Bronchial epithelial cell (primary cell): ENCODE measurements at regions not wholly inside any gene's neighbourhood (a gene's known extent, or its start where the extent isn't known, plus 50 kb on each side); places are given as distances from the start of the nearest gene placed in this dataset.

ENCODE experiments used
- DNase-seq: peaks from one replicate; pipeline ENCODE4 v3.0.0-alpha.2; 2010; ENCODE audit warnings: low read depth
- FAIRE-seq: peaks from 2 replicates; lab custom pipeline; 2011; peaks lifted over from hg19 to GRCh38; lab: Jason Lieb, UNC
- H3K27me3 ChIP-seq: 2 replicates; pipeline ENCODE4 v1.5.1; 2011; ENCODE audit warnings: low read length; ENCODE audit not compliant: control insufficient read depth, insufficient read depth
- H3K36me3 ChIP-seq: 2 replicates; pipeline ENCODE4 v1.5.1; 2011; ENCODE audit warnings: low read length; ENCODE audit not compliant: control insufficient read depth, insufficient read depth
- H3K4me3 ChIP-seq: 2 replicates; pipeline ENCODE4 v1.5.1; 2011; ENCODE audit warnings: mild to moderate bottlenecking, low read depth, low read length, control low read depth
- TF ChIP-seq, protein P1 (sequence below): IDR thresholded peaks from 2 replicates; pipeline ENCODE4 v1.5.1; 2011; ENCODE audit warnings: mild to moderate bottlenecking, moderate library complexity, low read length, control low read depth, inconsistent platforms; ENCODE audit not compliant: insufficient read depth, severe bottlenecking

DNA sequence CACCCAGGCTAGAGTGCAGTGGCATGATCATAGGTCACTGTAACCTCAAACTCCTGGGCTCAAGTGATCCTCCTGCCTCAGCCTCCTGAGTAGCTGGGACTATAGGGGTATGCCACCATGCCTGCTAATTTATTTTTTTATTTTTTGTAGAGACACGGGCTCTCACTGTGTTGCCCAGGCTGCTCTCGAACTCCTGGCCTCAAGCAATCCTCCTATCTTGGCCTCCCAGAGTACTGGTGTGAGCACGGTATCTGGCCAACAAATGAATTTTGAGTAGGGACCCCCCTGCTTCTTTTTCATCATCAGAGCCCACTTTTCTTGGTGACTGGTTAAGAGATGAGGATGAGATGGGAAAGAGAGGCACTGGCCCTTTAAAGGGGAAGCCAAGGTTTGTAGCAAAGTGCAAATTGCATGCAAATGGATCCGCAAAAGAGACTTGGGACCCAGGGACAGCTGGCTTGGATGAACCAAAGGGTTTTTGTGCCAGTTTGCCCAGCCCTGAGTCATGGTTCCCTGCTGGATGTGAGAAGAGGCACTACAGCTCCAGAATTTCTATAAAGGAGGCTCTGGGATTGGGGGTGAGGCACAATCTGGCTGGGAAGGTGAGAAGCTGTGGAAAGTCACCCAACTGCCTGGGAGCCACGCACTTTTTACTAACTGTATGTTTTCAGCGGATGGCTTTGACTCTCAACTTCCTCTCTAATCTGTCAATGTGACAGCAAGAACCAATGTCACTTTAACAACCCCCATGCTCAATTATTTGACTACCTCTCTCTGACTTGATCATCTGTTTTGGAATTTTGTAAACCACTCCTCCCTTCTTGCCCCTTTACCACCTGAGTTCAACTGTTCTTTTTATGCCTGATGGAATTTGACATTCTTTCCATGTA, 58.7 kb upstream of the RNF24 start:
- H3K27me3 ChIP-seq, result peaks cover 3% of the 10 kb centered on the region
- no peak for FAIRE-seq
- no peaks in the 10 kb centered on the region for H3K36me3 ChIP-seq
- TF ChIP-seq, protein P1, sequence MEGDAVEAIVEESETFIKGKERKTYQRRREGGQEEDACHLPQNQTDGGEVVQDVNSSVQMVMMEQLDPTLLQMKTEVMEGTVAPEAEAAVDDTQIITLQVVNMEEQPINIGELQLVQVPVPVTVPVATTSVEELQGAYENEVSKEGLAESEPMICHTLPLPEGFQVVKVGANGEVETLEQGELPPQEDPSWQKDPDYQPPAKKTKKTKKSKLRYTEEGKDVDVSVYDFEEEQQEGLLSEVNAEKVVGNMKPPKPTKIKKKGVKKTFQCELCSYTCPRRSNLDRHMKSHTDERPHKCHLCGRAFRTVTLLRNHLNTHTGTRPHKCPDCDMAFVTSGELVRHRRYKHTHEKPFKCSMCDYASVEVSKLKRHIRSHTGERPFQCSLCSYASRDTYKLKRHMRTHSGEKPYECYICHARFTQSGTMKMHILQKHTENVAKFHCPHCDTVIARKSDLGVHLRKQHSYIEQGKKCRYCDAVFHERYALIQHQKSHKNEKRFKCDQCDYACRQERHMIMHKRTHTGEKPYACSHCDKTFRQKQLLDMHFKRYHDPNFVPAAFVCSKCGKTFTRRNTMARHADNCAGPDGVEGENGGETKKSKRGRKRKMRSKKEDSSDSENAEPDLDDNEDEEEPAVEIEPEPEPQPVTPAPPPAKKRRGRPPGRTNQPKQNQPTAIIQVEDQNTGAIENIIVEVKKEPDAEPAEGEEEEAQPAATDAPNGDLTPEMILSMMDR, result no peak
- no peak for DNase-seq
- H3K4me3 ChIP-seq, result no peak overlapping the region

DNA sequence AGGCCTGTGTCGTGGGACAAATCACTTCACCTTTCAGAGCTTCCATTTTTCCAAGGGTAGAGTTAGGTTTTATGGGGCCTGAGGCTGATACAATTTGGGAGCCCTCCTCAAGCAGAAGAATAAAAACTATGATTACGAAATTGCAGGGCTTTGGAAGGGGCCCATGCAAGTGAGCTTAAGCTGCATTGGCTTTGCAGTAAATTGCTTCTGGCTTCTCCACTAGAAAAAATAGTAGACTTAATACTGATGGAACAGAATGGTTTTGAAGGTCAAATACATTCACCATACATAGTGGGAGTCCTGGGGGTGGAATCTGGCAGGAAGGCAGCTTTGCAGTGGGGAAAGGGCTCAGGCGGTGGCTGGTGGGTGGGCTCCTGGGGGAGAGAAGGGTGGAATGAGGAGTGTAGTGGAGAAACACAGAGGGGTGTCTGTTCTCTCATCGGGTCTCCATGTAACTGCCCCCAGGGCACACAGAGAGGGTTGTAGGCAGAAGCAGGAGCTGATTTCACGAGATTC, 55.9 kb upstream of the RNF24 start:
- Histone ChIP-seq H3K36me3 (no peaks in the 10 kb centered on the region), H3K27me3 (peaks cover 3% of the 10 kb centered on the region), H3K4me3 (no peak overlapping the region)
- DNase-seq (no peak), FAIRE-seq (no peak)
- TF ChIP-seq, protein P1, result no peak

DNA sequence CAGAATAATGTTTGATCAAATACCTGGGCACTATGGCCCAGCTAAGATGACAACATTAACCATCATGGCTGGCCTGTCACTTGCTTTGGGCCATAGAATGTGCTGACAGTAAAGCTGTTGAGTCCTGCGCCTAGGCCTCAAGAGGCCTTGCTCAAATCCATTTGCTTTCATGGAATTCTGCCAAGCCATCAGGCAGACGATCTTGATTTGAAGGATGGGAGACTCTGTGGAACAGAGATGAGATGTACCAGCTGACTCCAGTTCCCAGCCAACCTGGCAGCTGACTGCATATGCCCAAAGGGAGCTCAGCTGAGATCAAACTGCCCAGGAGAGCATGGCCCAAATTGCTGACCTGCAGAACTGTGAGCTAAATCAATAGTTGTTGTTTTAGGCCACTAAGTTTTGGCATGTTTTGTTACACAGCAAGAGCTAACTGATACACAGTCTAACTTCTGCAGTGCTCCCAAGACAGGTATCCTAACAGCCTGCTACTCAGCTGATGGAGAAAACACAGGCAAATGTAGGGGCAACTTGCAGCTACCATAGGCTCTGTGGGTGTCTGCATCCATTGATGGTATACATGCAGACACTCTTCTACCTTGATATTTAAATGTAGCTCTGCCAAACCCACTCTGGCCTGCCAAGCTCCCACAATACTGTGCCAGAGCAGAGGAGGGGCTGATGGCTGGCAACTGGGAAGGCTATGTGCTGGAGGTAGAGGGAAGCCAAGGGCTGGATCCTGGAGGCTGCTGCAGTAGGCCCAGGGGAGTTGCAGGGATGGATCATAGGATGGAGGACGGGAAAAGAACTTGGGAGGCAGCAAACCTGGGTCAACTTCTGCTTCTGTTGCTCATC, 55.2 kb upstream of the RNF24 start:
- Histone ChIP-seq H3K4me3 (no peak overlapping the region), H3K36me3 (no peaks in the 10 kb centered on the region), H3K27me3 (peaks cover 3% of the 10 kb centered on the region)
- FAIRE-seq (no peak), DNase-seq (no peak)
- TF ChIP-seq, protein P1, result no peak

DNA sequence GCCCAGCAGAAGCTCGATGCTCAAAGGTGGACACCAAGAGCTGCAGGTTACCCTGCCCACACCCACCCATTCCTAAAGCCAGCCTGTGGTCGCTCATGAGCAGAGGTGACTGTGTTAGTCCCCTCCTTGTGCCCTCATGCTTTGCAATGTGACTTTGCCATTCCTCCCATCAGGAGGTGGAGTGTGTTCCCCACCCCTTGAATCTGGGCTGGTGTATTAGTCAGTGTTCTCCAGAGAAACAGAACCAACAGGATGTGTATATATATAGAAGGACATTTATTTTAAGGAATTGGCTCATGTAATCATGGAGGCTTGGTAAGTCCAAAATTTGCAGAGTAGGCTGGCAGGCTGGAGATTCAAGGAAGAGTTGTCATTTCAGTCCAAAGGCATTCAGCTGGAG, 54.4 kb upstream of the RNF24 start:
- no peak for FAIRE-seq
- Histone ChIP-seq H3K36me3 (no peaks in the 10 kb centered on the region), H3K4me3 (no peak overlapping the region), H3K27me3 (peaks cover 3% of the 10 kb centered on the region)
- DNase-seq, result peak; percentile 48
- TF ChIP-seq, protein P1, result no peak

DNA sequence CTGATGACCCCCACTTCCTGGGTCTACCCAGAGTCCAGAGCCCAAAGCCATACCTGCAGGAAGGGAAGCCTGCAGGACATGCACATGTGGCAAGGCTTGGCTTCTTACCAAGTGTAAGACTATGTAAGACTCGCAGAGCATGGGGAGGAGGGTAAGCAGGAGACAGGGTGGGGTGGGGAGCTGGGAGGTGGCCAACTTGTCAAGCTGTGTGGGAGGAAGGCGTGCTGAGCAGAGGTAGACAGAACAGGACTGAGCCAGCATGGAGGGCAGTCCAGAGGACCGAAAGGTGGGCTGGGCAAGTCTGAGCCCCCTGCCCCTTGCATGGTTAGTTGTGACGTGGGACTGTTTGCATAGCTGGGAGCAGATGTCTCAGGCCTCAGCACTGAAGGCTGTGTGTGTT, 53.4 kb upstream of the RNF24 start:
- Histone ChIP-seq H3K27me3 (no peaks in the 10 kb centered on the region), H3K36me3 (no peaks in the 10 kb centered on the region), H3K4me3 (no peak overlapping the region)
- DNase-seq (peak; percentile 81), FAIRE-seq (no peak)
- TF ChIP-seq, protein P1, result no peak
